Progenitor cell of endocrine pancreas (in vitro differentiated cells): ENCODE measurements at regions not wholly inside any gene's neighbourhood (a gene's known extent, or its start where the extent isn't known, plus 50 kb on each side); places are given as distances from the start of the nearest gene placed in this dataset.

Source experiments
- DNase-seq: peaks from one replicate; pipeline ENCODE4 v3.0.0; 2021; ENCODE audit warnings: low spot score; ENCODE audit not compliant: unreplicated experiment
- H3K27ac Mint-ChIP-seq: 2 replicates; pipeline ENCODE4 v1.8.0; 2021; ENCODE audit warnings: mild to moderate bottlenecking, moderate library complexity, mixed read lengths
- H3K27me3 Mint-ChIP-seq: 2 replicates; pipeline ENCODE4 v1.8.0; 2021; ENCODE audit warnings: mixed read lengths
- H3K36me3 Mint-ChIP-seq: 2 replicates; pipeline ENCODE4 v1.8.0; 2022; ENCODE audit warnings: mixed read lengths; ENCODE audit not compliant: insufficient read depth
- H3K4me1 Mint-ChIP-seq: 2 replicates; pipeline ENCODE4 v1.8.0; 2021; ENCODE audit warnings: low read depth, mixed read lengths
- H3K4me3 Mint-ChIP-seq: 2 replicates; pipeline ENCODE4 v1.8.0; 2021; ENCODE audit warnings: low read depth, mild to moderate bottlenecking, moderate library complexity, mixed read lengths
- H3K9me3 Mint-ChIP-seq: 2 replicates; pipeline ENCODE4 v1.8.0; 2021; ENCODE audit warnings: low read depth, mixed read lengths
- TF ChIP-seq, protein P1 (sequence below): fragments of 200-600 bp; sonication (generic); IDR thresholded peaks from one replicate; pipeline ENCODE4 v1.5.0; 2021; ENCODE audit warnings: antibody characterized with exemption, mild to moderate bottlenecking; ENCODE audit not compliant: unreplicated experiment

- H3K4me3 Mint-ChIP-seq: no peak overlapping the region
- peaks cover 3% of the 10 kb centered on the region for H3K36me3 Mint-ChIP-seq
- no peaks in the 10 kb centered on the region for H3K27me3 Mint-ChIP-seq
Observed at GRCh38 chr2:134170700-134171099, 83.2 kb upstream of the MGAT5 start.

GRCh38 chr2:134173338-134174016 lies 80.4 kb upstream of the MGAT5 start:
- H3K9me3 Mint-ChIP-seq: no peaks in the 10 kb centered on the region
- peaks cover 3% of the 10 kb centered on the region for H3K36me3 Mint-ChIP-seq
- no peak overlapping the region for H3K27ac Mint-ChIP-seq
- DNase-seq: no peak
- TF ChIP-seq, protein P1, sequence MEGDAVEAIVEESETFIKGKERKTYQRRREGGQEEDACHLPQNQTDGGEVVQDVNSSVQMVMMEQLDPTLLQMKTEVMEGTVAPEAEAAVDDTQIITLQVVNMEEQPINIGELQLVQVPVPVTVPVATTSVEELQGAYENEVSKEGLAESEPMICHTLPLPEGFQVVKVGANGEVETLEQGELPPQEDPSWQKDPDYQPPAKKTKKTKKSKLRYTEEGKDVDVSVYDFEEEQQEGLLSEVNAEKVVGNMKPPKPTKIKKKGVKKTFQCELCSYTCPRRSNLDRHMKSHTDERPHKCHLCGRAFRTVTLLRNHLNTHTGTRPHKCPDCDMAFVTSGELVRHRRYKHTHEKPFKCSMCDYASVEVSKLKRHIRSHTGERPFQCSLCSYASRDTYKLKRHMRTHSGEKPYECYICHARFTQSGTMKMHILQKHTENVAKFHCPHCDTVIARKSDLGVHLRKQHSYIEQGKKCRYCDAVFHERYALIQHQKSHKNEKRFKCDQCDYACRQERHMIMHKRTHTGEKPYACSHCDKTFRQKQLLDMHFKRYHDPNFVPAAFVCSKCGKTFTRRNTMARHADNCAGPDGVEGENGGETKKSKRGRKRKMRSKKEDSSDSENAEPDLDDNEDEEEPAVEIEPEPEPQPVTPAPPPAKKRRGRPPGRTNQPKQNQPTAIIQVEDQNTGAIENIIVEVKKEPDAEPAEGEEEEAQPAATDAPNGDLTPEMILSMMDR: no peak
- no peak overlapping the region for H3K4me3 Mint-ChIP-seq
- no peaks in the 10 kb centered on the region for H3K27me3 Mint-ChIP-seq
- peaks cover 29% of the 10 kb centered on the region for H3K4me1 Mint-ChIP-seq

More at GRCh38 chr2:134170700-134171099, 83.2 kb upstream of the MGAT5 start:
- Mint-ChIP-seq H3K4me1 (peaks cover 7% of the 10 kb centered on the region), H3K9me3 (no peaks in the 10 kb centered on the region), H3K27ac (no peak overlapping the region)
- TF ChIP-seq, protein P1: no peak
- DNase-seq: no peak

DNA sequence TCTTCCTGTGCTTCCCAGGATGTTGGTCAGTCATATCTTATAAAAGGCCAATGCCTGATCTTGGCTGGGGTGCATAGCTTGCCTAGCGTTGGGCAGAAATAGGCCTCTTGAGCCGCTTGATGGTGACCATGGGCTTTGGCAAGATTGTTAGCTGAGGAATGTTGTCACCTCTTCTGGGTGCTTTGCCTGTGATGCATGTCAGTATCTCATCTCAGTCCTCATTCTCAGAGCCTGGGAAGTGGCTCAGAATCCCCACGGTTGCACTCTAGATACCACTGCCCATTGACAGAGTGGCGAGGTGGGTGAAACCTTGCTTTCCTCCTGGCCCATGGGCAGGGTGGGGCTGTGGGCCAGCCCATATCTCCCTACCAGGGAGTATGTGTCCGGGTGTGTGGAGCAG lies 79.2 kb upstream of the MGAT5 start:
- H3K27ac Mint-ChIP-seq: no peak overlapping the region
- no peak for DNase-seq
- no peak overlapping the region for H3K4me3 Mint-ChIP-seq
- H3K36me3 Mint-ChIP-seq: peaks cover 3% of the 10 kb centered on the region
- no peaks in the 10 kb centered on the region for H3K9me3 Mint-ChIP-seq
- TF ChIP-seq, protein P1: no peak
- no peaks in the 10 kb centered on the region for H3K27me3 Mint-ChIP-seq
- peaks cover 34% of the 10 kb centered on the region for H3K4me1 Mint-ChIP-seq

DNA sequence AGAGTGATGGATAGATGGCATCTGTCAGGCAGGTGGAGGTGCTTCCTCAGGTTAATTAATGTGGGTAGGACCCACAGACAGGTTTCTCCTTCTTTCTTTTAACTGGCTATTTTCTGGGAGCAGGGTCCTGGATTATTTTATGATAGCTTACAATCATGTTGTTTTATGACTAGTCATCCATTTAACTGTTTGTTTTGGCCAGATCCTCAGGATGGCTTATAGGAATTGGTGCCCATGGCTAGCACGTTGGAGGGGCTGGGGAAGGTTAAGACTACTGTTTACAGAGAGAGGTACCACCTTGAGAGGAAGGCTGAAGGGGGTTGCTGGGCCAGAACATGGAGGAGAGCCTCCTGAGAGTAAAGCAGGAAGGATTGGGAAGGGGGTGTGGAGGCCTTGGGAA lies 78.0 kb upstream of the MGAT5 start:
- H3K27ac Mint-ChIP-seq: no peak overlapping the region
- TF ChIP-seq, protein P1: no peak
- H3K9me3 Mint-ChIP-seq: no peaks in the 10 kb centered on the region
- H3K4me3 Mint-ChIP-seq: no peak overlapping the region
- no peaks in the 10 kb centered on the region for H3K27me3 Mint-ChIP-seq
- peaks cover 7% of the 10 kb centered on the region for H3K36me3 Mint-ChIP-seq
- DNase-seq: no peak
- H3K4me1 Mint-ChIP-seq: peaks cover 34% of the 10 kb centered on the region

DNA sequence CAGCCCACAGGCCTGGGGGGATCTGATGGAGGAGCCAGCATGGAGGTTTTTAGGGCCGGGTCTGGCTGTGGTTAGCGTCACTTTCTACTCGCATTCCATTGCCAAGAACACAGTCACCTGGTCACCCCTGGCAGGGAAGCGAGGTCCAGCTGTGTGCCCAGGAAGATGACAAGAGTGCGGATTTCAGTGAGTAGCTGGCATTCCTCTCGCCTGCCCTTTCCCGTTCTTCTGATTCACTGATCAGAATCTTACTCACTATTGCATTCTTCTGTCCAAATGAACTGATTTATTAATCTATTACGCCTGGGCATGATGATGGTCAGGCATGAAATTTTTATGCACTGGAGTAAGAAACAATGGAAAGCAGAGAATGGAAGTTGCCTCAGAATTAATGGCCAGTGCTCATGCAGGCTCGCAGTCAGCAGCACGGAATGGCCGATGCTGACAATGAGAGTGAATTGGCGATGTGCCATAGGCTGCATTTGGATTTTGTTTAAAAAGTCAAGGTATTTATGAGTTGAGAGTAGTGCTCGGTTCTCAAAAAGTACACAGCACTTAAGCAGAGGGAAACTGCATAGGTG lies 76.4 kb upstream of the MGAT5 start:
- H3K4me3 Mint-ChIP-seq: no peak overlapping the region
- peak overlapping the region; percentile 70 for H3K27ac Mint-ChIP-seq
- H3K36me3 Mint-ChIP-seq: peaks cover 11% of the 10 kb centered on the region
- H3K4me1 Mint-ChIP-seq: peaks cover 42% of the 10 kb centered on the region
- TF ChIP-seq, protein P1: no peak
- H3K27me3 Mint-ChIP-seq: no peaks in the 10 kb centered on the region
- no peak for DNase-seq
- no peaks in the 10 kb centered on the region for H3K9me3 Mint-ChIP-seq
